ENCODE measurements at regions not wholly inside any gene's neighbourhood (a gene's known extent, or its start where the extent isn't known, plus 50 kb on each side); places are given as distances from the start of the nearest gene placed in this dataset.

DNA sequence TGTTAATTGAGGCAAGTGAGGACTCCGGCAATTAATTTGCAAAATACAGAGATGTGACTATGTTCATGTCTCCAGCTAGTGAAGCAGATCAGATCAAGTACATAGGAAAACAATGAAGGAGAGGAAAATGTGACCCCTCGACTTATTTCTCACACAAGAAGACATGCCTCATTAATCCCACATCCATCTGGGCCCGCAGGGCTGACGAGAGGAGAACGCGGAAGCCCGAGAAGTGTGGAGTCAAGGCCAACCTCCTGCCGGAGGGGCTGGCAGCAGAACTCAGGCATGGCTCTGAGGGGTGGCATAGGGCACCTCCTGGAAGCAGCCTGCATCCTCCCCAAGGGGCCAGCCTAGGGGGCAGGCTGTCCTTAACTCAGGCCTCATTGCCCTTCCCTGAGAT lies 54.4 kb downstream of the ZNF503 start:
- POLR2A ChIA-PET: no interaction called here
- DNase-seq: no peak
- Mint-ChIP-seq H3K4me3 (no peak overlapping the region), H3K27me3 (no peaks in the 10 kb centered on the region), H3K9me3 (no peaks in the 10 kb centered on the region), H3K36me3 (ENCODE audit: low read depth) (no peaks in the 10 kb centered on the region), H3K27ac (no peak overlapping the region), H3K4me1 (no peaks in the 10 kb centered on the region)
- CTCF ChIA-PET: no interaction called here

DNA sequence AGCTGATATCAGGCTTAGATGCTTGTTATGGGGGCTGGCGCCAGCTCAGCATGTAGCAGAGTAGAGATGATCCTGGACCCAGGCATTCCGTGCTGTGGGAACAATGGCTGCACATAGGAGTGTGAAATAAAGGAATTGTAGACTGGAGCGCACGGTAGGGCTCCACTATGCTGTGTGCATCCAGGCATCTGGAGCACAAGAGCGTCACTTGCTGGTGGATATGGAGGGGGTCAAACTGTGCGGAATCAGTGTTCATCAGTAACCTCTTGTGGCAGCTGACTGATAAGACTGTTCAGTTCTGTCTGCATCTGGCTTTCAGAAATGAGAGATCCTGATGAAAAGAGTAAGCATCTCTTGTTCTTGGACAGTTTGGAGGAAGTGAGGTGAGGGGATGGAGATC lies 55.8 kb downstream of the ZNF503 start:
- DNase-seq: no peak
- Mint-ChIP-seq H3K4me1 (no peaks in the 10 kb centered on the region), H3K4me3 (no peak overlapping the region), H3K9me3 (no peaks in the 10 kb centered on the region), H3K27ac (no peak overlapping the region), H3K36me3 (ENCODE audit: low read depth) (no peaks in the 10 kb centered on the region), H3K27me3 (no peaks in the 10 kb centered on the region)
- CTCF ChIA-PET: no interaction called here
- POLR2A ChIA-PET: no interaction called here

DNA sequence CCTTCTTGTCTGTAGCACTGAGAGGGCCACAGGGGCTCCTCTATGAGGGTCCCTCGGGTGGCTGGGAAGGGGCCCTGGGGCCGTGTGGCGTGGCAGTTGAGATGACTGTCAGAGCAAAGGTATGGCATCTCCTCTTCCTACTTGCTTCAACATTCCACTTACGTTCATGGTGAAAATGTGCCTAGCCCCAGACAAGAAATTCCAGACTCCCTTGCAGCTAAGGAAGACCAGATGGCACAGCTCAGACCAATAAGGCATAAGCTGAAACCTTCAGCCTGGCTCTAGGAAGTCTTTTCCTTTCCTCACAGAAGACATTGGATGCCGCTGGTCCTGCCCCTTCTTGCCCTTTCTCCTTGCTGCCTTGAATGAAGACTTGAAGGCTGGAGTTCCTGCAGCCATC lies 57.4 kb downstream of the ZNF503 start:
- Mint-ChIP-seq H3K4me3 (no peak overlapping the region), H3K9me3 (no peaks in the 10 kb centered on the region), H3K36me3 (ENCODE audit: low read depth) (no peaks in the 10 kb centered on the region), H3K4me1 (no peaks in the 10 kb centered on the region), H3K27me3 (no peaks in the 10 kb centered on the region), H3K27ac (no peak overlapping the region)
- DNase-seq: no peak
- POLR2A ChIA-PET: no interaction called here
- CTCF ChIA-PET: no interaction called here

DNA sequence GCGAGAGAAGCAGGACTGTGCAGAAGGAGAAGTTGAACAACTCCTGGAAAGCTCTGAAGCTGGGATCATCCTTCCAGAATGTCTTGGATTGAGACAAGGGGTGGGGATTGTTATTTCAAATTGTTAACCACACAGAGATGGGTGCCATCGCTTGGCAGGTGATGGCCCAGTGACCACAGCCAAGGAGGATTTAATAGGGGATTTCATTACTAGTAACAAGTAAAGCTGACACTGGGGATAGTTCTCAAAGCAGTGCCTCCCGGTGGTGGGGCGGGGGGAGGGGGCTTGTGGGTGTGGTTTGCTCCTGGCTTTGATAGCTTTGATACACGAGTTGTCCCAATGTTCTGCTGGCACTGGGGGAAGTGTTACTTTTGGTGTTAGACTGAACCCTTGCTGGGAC lies 59.2 kb downstream of the ZNF503 start:
- no peaks in the 10 kb centered on the region for H3K27me3 Mint-ChIP-seq
- no peak for DNase-seq
- H3K4me3 Mint-ChIP-seq: no peak overlapping the region

DNA sequence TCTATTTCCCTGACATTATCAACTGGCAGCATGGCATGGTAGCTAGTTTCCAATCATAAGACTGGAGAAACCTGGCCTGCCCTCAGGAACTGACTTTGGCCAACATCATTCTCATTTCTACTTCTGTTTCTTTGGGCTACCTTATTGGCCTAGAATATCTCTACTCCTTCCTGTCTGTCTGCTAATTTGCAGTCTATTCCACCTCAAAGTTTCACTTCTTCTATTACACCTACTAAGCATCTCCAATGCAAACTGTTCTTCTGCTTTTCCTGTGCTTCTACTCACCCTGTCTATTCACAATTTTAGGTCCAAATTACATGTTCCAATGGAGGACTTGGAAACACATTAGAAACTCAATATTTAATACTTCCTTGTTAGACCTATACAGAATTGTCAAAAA lies 65.6 kb downstream of the ZNF503 start:
- no peaks in the 10 kb centered on the region for H3K36me3 Mint-ChIP-seq (ENCODE audit: low read depth)
- no peaks in the 10 kb centered on the region for H3K4me1 Mint-ChIP-seq
- H3K9me3 Mint-ChIP-seq: no peaks in the 10 kb centered on the region
- DNase-seq: no peak
- peaks cover 2% of the 10 kb centered on the region for H3K27me3 Mint-ChIP-seq
- ChIA-PET CTCF (no interaction called here), POLR2A (no interaction called here)
- H3K4me3 Mint-ChIP-seq: no peak overlapping the region
- no peak overlapping the region for H3K27ac Mint-ChIP-seq

More for the DNA sequence above, 59.2 kb downstream of the ZNF503 start:
- H3K36me3 Mint-ChIP-seq (ENCODE audit: low read depth): no peaks in the 10 kb centered on the region
- ChIA-PET POLR2A (no interaction called here), CTCF (no interaction called here)
- H3K4me1 Mint-ChIP-seq: no peaks in the 10 kb centered on the region
- no peak overlapping the region for H3K27ac Mint-ChIP-seq
- no peaks in the 10 kb centered on the region for H3K9me3 Mint-ChIP-seq

DNA sequence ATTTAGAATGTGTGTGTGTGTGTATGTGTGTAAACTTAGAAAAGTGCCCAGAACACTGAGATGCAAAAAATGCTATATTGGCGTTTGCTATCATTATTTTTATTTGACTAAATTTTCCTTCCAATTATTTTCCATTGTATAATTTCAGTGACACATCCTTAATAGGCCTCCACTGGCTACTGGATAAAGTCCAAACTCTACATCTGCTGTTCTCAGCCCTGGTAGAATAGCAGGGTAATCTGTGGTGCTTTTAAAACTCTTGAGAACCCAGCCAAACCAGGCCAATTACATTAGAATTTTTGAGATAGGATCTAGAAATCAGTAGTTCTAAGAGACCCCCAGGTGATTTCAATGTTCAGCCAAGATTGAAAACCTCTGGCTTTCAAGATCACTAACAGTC lies 66.4 kb downstream of the ZNF503 start:
- CTCF ChIA-PET: no interaction called here
- Mint-ChIP-seq H3K4me3 (no peak overlapping the region), H3K4me1 (no peaks in the 10 kb centered on the region), H3K27ac (no peak overlapping the region), H3K36me3 (ENCODE audit: low read depth) (no peaks in the 10 kb centered on the region), H3K27me3 (peaks cover 6% of the 10 kb centered on the region), H3K9me3 (no peaks in the 10 kb centered on the region)
- POLR2A ChIA-PET: no interaction called here
- DNase-seq: no peak

DNA sequence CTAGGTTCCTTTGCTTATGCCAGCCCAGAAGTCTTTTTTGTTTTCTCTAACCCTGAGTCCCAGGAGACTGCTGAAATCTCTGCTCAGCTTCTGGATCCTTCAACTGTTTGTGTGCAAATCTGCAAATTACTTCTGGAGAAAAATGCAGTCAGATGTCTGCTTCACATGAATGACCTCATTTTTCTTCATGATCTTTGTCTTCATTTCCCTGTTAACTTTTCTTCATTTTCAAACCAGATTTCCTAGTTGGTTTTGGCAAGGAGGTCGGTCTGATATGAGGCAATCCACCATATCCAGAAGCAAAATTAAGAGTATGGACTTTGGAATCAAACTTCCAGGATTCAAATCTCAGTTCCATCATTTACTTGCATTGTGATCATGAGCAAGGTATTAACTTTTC lies 66.8 kb downstream of the ZNF503 start:
- no peak for DNase-seq
- Mint-ChIP-seq H3K4me1 (no peaks in the 10 kb centered on the region), H3K4me3 (no peak overlapping the region), H3K27me3 (peaks cover 11% of the 10 kb centered on the region), H3K36me3 (ENCODE audit: low read depth) (no peaks in the 10 kb centered on the region), H3K9me3 (no peaks in the 10 kb centered on the region), H3K27ac (no peak overlapping the region)
- POLR2A ChIA-PET: no interaction called here
- CTCF ChIA-PET: no interaction called here

DNA sequence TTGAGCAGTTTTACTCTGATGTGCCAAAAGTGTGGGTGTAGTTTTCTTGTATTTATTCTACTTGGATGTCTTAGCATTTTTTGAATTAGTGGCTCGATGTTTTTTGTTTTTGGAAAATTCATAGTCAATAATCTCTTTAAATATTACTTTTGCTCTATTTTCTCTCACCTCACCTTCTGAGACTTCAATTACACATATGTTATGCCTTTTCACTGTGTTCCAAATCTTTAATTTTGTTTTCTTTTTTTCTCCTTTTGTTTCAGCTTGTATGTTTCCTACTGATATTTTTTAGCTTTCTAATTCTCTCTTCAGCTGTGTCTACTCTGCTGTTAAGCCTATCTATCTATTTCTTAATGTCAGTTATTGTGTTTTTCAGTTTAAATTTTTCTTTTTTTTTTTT lies 69.5 kb downstream of the ZNF503 start:
- Mint-ChIP-seq H3K27me3 (peaks cover 14% of the 10 kb centered on the region), H3K4me1 (no peaks in the 10 kb centered on the region), H3K36me3 (ENCODE audit: low read depth) (no peaks in the 10 kb centered on the region), H3K9me3 (no peaks in the 10 kb centered on the region), H3K4me3 (no peak overlapping the region), H3K27ac (no peak overlapping the region)
- no peak for DNase-seq
- ChIA-PET CTCF (no interaction called here), POLR2A (no interaction called here)

DNA sequence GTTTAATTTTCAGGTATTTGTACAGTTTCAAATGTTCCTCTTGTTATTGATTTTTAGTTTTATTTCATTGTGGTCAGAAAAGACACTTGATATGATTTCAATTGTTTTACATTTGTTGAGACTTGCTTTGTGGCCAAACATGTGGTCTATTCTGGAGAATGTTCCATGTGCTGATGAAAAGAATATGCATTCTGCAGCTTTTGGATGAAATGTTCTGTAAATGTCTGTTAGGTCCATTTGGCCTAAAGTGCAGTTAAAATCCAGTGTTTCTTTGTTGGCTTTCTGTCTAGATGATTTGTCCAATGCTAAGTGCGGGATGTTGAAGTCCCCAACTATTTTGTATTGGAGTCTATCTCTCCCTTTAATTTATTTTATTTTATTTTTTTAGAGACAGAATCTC lies 70.5 kb downstream of the ZNF503 start:
- peaks cover 16% of the 10 kb centered on the region for H3K27me3 Mint-ChIP-seq
- DNase-seq: no peak
- ChIA-PET POLR2A (no interaction called here), CTCF (no interaction called here)
- no peak overlapping the region for H3K4me3 Mint-ChIP-seq
- no peaks in the 10 kb centered on the region for H3K9me3 Mint-ChIP-seq
- no peak overlapping the region for H3K27ac Mint-ChIP-seq
- no peaks in the 10 kb centered on the region for H3K4me1 Mint-ChIP-seq
- H3K36me3 Mint-ChIP-seq (ENCODE audit: low read depth): no peaks in the 10 kb centered on the region

DNA sequence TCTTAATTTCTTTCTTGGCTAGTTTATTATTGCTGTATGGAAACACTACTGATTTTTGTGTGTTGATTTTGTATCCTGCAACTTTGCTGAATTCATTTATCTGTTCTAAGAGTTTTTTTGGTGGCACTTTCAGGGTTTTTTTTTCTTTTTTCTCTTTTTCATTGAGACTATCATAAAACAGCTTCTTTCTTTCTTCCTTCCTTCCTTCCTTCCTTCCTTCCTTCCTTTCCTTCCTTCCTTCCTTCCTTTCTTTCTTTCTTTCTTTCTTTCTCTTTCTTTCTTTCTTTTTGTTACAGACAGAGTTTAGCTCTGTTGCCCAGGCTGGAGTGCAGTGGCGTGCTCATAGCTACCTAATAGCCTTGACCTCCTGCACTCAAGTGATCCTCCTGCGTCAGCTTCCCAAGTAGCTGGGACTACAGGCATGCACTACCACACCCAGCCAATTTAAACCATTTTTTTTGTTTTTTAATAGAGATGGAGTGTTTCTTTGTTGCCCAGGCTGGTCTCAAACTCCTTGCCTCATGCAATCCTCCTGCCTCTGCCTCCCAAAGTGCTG lies 72.3 kb downstream of the ZNF503 start:
- no peaks in the 10 kb centered on the region for H3K36me3 Mint-ChIP-seq (ENCODE audit: low read depth)
- H3K4me1 Mint-ChIP-seq: no peaks in the 10 kb centered on the region
- DNase-seq: no peak
- no peaks in the 10 kb centered on the region for H3K9me3 Mint-ChIP-seq
- H3K4me3 Mint-ChIP-seq: no peak overlapping the region
- H3K27ac Mint-ChIP-seq: no peak overlapping the region
- ChIA-PET POLR2A (no interaction called here), CTCF (no interaction called here)
- peaks cover 19% of the 10 kb centered on the region for H3K27me3 Mint-ChIP-seq

DNA sequence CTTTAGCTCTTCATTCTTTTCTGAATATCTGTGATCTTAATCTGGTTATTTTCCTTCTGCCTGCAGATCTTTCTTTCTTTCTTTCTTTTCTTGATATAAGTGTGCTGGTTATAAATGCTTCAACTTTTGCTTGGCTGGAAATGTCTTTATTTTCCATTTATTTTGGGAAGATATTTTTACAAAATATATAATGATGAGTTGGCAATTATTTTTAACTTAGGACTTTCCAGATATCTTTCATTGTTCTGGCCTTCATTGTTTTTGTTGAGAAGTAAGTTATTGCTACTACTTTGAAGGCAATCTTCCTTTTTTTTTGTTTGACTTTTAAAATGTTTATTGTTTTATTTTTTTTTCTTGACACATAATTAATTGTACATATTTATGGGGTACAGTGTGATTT lies 75.3 kb downstream of the ZNF503 start:
- Mint-ChIP-seq H3K36me3 (ENCODE audit: low read depth) (no peaks in the 10 kb centered on the region), H3K27ac (no peak overlapping the region)

DNA sequence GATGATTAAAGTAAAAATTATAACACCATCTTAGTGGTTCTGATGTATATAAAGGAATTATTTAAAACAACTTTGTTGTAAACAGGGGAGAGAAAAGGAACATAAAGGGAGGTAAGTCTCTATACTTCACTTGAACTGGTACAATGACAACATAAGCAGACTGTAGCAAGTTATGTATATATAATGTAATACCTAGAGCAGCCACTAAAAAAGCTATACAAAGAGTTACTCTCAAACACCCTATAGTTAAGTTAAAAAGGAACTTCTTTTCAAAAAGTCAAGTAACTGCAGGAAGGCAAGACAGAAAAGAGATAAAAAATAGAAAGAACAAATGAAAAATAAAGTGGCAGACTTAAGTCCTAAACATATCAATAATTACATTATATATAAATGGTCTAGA lies 82.3 kb downstream of the ZNF503 start:
- Mint-ChIP-seq H3K4me1 (no peaks in the 10 kb centered on the region), H3K9me3 (peaks cover 9% of the 10 kb centered on the region), H3K27me3 (peaks cover 10% of the 10 kb centered on the region), H3K36me3 (ENCODE audit: low read depth) (no peaks in the 10 kb centered on the region), H3K4me3 (no peak overlapping the region), H3K27ac (no peak overlapping the region)
- ChIA-PET POLR2A (no interaction called here), CTCF (no interaction called here)
- DNase-seq: no peak

More for the DNA sequence above, 75.3 kb downstream of the ZNF503 start:
- H3K4me3 Mint-ChIP-seq: no peak overlapping the region
- POLR2A ChIA-PET: no interaction called here
- CTCF ChIA-PET: no interaction called here
- no peak for DNase-seq
- H3K9me3 Mint-ChIP-seq: peaks cover 2% of the 10 kb centered on the region
- peaks cover 20% of the 10 kb centered on the region for H3K27me3 Mint-ChIP-seq
- no peaks in the 10 kb centered on the region for H3K4me1 Mint-ChIP-seq

DNA sequence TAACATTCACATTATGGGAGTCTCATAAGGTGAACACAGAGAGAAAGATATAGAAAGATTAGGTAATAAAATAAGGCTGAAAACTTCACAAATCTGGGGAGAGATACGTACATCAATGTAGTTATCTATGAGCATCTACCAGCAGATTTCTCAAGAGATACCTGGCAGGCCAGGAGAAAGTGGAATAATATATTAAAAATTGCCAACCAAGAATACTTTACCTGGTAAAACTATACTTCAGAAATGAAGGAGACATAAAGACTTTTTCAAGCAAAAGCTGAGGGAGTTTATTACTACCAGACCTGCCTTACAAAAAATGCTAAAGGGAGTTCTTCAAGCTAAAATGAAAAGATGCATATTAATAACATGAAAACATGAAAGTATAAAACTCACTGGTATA lies 78.8 kb upstream of the COMTD1 start:
- H3K27ac Mint-ChIP-seq: no peak overlapping the region
- H3K4me3 Mint-ChIP-seq: no peak overlapping the region
- DNase-seq: no peak
- no peaks in the 10 kb centered on the region for H3K4me1 Mint-ChIP-seq
- peaks cover 8% of the 10 kb centered on the region for H3K27me3 Mint-ChIP-seq
- H3K9me3 Mint-ChIP-seq: peaks cover 12% of the 10 kb centered on the region
- ChIA-PET POLR2A (no interaction called here), CTCF (no interaction called here)
- no peaks in the 10 kb centered on the region for H3K36me3 Mint-ChIP-seq (ENCODE audit: low read depth)

DNA sequence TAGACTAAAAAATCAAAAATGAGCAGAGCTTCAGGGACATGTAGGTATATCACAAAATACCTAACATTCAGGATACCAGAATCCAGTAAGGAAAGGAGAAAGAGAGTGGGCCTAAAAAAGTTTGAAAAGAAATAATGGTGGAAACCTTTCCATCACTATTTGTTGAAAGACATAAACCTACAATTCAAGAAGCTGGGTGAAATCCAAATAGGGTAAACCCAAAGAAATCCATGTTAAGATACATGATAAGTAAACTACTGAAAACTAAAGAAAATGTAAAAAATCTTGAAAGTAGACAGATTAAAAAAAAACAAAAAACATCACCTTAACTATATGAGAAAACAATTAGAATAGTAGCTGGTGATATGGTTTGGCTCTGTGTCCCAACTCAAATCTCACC lies 76.7 kb upstream of the COMTD1 start:
- Mint-ChIP-seq H3K27me3 (peaks cover 10% of the 10 kb centered on the region), H3K9me3 (peaks cover 12% of the 10 kb centered on the region), H3K27ac (no peak overlapping the region)

DNA sequence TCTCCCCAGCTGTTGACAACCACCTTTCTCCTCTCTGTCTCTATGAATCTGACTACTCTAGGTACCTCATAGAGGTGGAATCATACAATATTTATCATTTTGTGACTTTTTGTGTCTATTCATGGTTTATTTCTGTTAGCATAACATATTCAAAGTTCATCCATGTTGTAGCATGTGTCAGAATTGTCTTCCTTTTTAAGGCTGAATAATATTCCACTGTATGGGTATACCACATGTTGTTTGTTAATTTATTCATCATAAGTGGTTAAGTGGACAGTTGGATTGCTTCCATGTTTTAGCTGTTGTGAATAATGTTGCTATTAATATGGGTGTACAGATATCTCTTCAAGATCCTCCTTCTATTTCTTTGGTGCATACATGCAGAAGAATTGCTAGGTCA lies 69.9 kb upstream of the COMTD1 start:
- no peaks in the 10 kb centered on the region for H3K4me1 Mint-ChIP-seq
- no peak overlapping the region for H3K27ac Mint-ChIP-seq
- H3K27me3 Mint-ChIP-seq: peaks cover 6% of the 10 kb centered on the region
- no peaks in the 10 kb centered on the region for H3K9me3 Mint-ChIP-seq
- ChIA-PET CTCF (no interaction called here), POLR2A (no interaction called here)
- DNase-seq: no peak
- H3K36me3 Mint-ChIP-seq (ENCODE audit: low read depth): no peaks in the 10 kb centered on the region
- no peak overlapping the region for H3K4me3 Mint-ChIP-seq

More for the DNA sequence above, 76.7 kb upstream of the COMTD1 start:
- H3K4me1 Mint-ChIP-seq: no peaks in the 10 kb centered on the region
- no peaks in the 10 kb centered on the region for H3K36me3 Mint-ChIP-seq (ENCODE audit: low read depth)
- no peak for DNase-seq
- H3K4me3 Mint-ChIP-seq: no peak overlapping the region
- POLR2A ChIA-PET: no interaction called here
- CTCF ChIA-PET: no interaction called here
